RWPE2 (cell line): ENCODE measurements at regions not wholly inside any gene's neighbourhood (a gene's known extent, or its start where the extent isn't known, plus 50 kb on each side); places are given as distances from the start of the nearest gene placed in this dataset.

Source experiments
- ATAC-seq: fragments of 200-7000 bp; cut with Tn5 transposase; 3 replicates; pipeline ENCODE4 v1.9.1; 2021; ENCODE audit warnings: low read depth
- DNase-seq: peaks from one replicate; pipeline ENCODE4 v3.0.0-alpha.2; 2020; ENCODE audit warnings: low spot score
- H3K27ac ChIP-seq: fragments of 450-650 bp; 2 replicates; pipeline ENCODE4 v1.5.1; 2017; ENCODE audit warnings: mild to moderate bottlenecking; ENCODE audit not compliant: poor library complexity, severe bottlenecking
- H3K27me3 ChIP-seq: fragments of 250-450 bp; sonication (Bioruptor Pico); 2 replicates; pipeline ENCODE4 v1.5.1; 2021; ENCODE audit warnings: mild to moderate bottlenecking, moderate library complexity; ENCODE audit not compliant: insufficient read depth, poor library complexity, severe bottlenecking
- H3K36me3 ChIP-seq: fragments of 250-450 bp; sonication (Bioruptor Pico); 2 replicates; pipeline ENCODE4 v1.5.1; 2020; ENCODE audit warnings: low read depth, mild to moderate bottlenecking, moderate library complexity
- H3K4me1 ChIP-seq: fragments of 250-450 bp; sonication (Bioruptor Pico); 2 replicates; pipeline ENCODE4 v1.5.1; 2021; ENCODE audit warnings: mild to moderate bottlenecking, moderate library complexity; ENCODE audit not compliant: insufficient read depth, poor library complexity, severe bottlenecking
- H3K4me3 ChIP-seq: fragments of 250-450 bp; sonication (Bioruptor Pico); 2 replicates; pipeline ENCODE4 v1.5.1; 2021; ENCODE audit warnings: mild to moderate bottlenecking, moderate library complexity; ENCODE audit not compliant: severe bottlenecking
- H3K9me3 ChIP-seq: fragments of 250-450 bp; sonication (Bioruptor Pico); 2 replicates; pipeline ENCODE4 v1.5.1; 2021; ENCODE audit warnings: mild to moderate bottlenecking, moderate library complexity; ENCODE audit not compliant: severe bottlenecking
- CTCF ChIP-seq: fragments of 450-650 bp; IDR thresholded peaks from one replicate; pipeline ENCODE4 v1.5.1; 2017; ENCODE audit warnings: mild to moderate bottlenecking, moderate library complexity; ENCODE audit not compliant: poor library complexity, severe bottlenecking

DNA sequence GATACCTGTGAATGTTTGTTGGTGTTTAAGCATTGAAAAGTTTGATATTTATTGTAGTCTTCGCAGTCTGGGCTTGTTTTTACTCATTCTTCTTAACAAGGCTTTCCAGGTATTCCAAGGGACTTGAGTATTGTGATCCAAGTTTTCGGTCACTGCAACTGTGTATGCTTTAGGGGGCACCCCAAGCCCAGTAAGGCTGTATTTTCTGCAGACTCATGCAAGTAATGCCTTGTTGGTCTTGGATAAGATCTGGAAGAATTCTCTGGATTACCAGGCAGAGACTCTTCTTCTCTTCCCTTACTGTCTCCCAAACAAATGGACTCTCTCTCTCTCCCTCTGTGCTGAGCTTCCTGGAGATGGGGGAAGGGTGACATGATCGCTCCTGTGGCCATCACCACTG is 82.1 kb downstream of the RFPL4B start:
- no peak for DNase-seq

DNA sequence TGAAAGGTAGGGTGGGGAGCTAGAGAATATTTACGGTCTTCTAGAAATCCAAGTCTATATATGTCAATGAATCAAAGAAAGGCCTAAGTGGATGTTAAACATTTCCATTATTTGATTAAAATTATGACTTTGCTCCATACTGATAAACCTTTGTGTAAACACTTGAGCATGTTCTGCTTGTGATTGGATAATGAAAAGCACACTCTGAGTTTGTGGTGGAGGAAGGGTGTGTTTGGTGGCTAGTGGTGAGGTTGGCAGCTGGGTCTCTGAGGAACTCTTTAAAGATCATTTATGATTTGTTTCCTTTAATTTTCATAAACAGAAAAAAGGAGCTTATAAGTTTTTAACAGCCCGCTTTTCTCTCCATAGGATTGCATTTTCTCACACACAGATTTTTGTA is 84.7 kb downstream of the RFPL4B start:
- no peak for DNase-seq
- Histone ChIP-seq H3K4me3 (no peak overlapping the region), H3K9me3 (no peaks in the 10 kb centered on the region), H3K4me1 (no peaks in the 10 kb centered on the region), H3K27me3 (no peaks in the 10 kb centered on the region), H3K36me3 (no peaks in the 10 kb centered on the region), H3K27ac (no peak overlapping the region)
- ATAC-seq: no peak
- TF ChIP-seq CTCF: no peak

More for the DNA sequence above, 82.1 kb downstream of the RFPL4B start:
- H3K27ac ChIP-seq: no peak overlapping the region
- H3K36me3 ChIP-seq: no peaks in the 10 kb centered on the region
- H3K4me3 ChIP-seq: no peak overlapping the region
- peak; percentile 30 for TF ChIP-seq CTCF
- no peaks in the 10 kb centered on the region for H3K27me3 ChIP-seq
- H3K4me1 ChIP-seq: no peaks in the 10 kb centered on the region
- no peak for ATAC-seq
- no peaks in the 10 kb centered on the region for H3K9me3 ChIP-seq

DNA sequence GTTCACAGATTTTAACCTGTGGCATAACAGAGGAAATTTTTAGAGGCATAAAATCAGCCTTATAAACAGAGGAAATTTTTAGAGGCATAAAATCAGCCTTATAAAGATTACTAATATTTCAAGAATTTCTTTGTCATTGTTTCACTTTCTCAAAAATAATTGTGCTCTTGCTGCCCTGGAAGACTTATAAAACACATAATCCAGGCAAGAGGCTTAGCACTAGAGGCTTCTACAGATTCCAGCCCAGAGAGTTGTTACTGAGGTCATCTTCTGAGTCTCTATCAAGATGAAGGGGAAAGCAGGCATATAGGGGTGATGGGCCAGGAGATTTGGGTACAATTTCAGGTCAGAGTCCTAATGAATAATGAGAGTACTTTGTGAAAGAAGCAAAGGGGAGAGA is 85.7 kb downstream of the RFPL4B start:
- H3K27ac ChIP-seq: no peak overlapping the region
- no peaks in the 10 kb centered on the region for H3K36me3 ChIP-seq
- no peaks in the 10 kb centered on the region for H3K4me1 ChIP-seq
- no peaks in the 10 kb centered on the region for H3K9me3 ChIP-seq
- no peak for DNase-seq
- ATAC-seq: no peak
- no peak overlapping the region for H3K4me3 ChIP-seq
- H3K27me3 ChIP-seq: no peaks in the 10 kb centered on the region
- TF ChIP-seq CTCF: no peak

GRCh38 chr6:112433457-112433856 is 86.3 kb downstream of the RFPL4B start:
- H3K4me1 ChIP-seq: no peaks in the 10 kb centered on the region
- H3K36me3 ChIP-seq: no peaks in the 10 kb centered on the region
- no peaks in the 10 kb centered on the region for H3K27me3 ChIP-seq
- no peaks in the 10 kb centered on the region for H3K9me3 ChIP-seq
- no peak for ATAC-seq
- no peak for DNase-seq
- TF ChIP-seq CTCF: no peak
- no peak overlapping the region for H3K27ac ChIP-seq
- no peak overlapping the region for H3K4me3 ChIP-seq

- H3K27me3 ChIP-seq: no peaks in the 10 kb centered on the region
- no peak for TF ChIP-seq CTCF
- H3K4me3 ChIP-seq: no peak overlapping the region
- ATAC-seq (no peak), DNase-seq (no peak)
- H3K9me3 ChIP-seq: no peaks in the 10 kb centered on the region
- H3K27ac ChIP-seq: no peak overlapping the region
- no peaks in the 10 kb centered on the region for H3K4me1 ChIP-seq
- H3K36me3 ChIP-seq: no peaks in the 10 kb centered on the region
Observed at GRCh38 chr6:112434896-112435435, 87.8 kb downstream of the RFPL4B start.
